ENCODE measurements at regions not wholly inside any gene's neighbourhood (a gene's known extent, or its start where the extent isn't known, plus 50 kb on each side); places are given as distances from the start of the nearest gene placed in this dataset.

GRCh38 chr1:79845936-79846335, 839.4 kb upstream of the ADGRL4 start:
- DNase-seq, result no peak
- Histone ChIP-seq H3K36me3 (replicated peaks in 1 of 2) (no peaks in the 10 kb centered on the region), H3K4me3 (no peak overlapping the region), H3K27me3 (no peaks in the 10 kb centered on the region), H3K4me1 (replicated peaks in 1 of 2) (no peaks in the 10 kb centered on the region), H3K9me3 (replicated peaks in 1 of 3) (no peaks in the 10 kb centered on the region), H3K27ac (no peak overlapping the region)
- intact Hi-C loops (cut with DNase I), result no loop called here
- WGBS, 4 donors, result 64 to 82% (median 75%) methylated on average over 1 of the region's 1 CpG
- no peak for TF ChIP-seq POLR2A (IDR thresholded peaks at IDR 0.05)
- TF ChIP-seq CTCF (IDR thresholded peaks at IDR 0.05), result no peak

- no peak for DNase-seq
- no peaks in the 10 kb centered on the region for H3K27me3 ChIP-seq
- TF ChIP-seq POLR2A (IDR thresholded peaks at IDR 0.05), result no peak
- no peak for TF ChIP-seq CTCF (IDR thresholded peaks at IDR 0.05)
- no peak overlapping the region for H3K4me3 ChIP-seq
- no peaks in the 10 kb centered on the region for H3K36me3 ChIP-seq (replicated peaks in 1 of 2)
- intact Hi-C loops (cut with DNase I), result no loop called here
- H3K4me1 ChIP-seq (replicated peaks in 1 of 2), result no peaks in the 10 kb centered on the region
- WGBS, 4 donors, result 72 to 90% (median 76%) methylated on average over 4 of the region's 4 CpGs
- H3K9me3 ChIP-seq (replicated peaks in 1 of 3), result no peaks in the 10 kb centered on the region
- no peak overlapping the region for H3K27ac ChIP-seq
These were observed 836.3 kb upstream of the ADGRL4 start for GRCh38 chr1:79842811-79843210.

- H3K4me3 ChIP-seq, result no peak overlapping the region
- 83 to 88% (median 86%) methylated on average over 1 of the region's 1 CpG for WGBS, 4 donors
- no peaks in the 10 kb centered on the region for H3K9me3 ChIP-seq (replicated peaks in 1 of 3)
- no peaks in the 10 kb centered on the region for H3K4me1 ChIP-seq (replicated peaks in 1 of 2)
- H3K27ac ChIP-seq, result no peak overlapping the region
- DNase-seq, result no peak
- intact Hi-C loops (cut with DNase I), result no loop called here
- no peaks in the 10 kb centered on the region for H3K36me3 ChIP-seq (replicated peaks in 1 of 2)
- TF ChIP-seq POLR2A (IDR thresholded peaks at IDR 0.05), result no peak
- no peak for TF ChIP-seq CTCF (IDR thresholded peaks at IDR 0.05)
- H3K27me3 ChIP-seq, result no peaks in the 10 kb centered on the region
These were observed 833.4 kb upstream of the ADGRL4 start for GRCh38 chr1:79839882-79840281.

GRCh38 chr1:79827446-79827845, 820.9 kb upstream of the ADGRL4 start:
- WGBS, 4 donors, result 63 to 78% (median 70%) methylated on average over 2 of the region's 2 CpGs
- Histone ChIP-seq H3K27me3 (no peaks in the 10 kb centered on the region), H3K4me1 (replicated peaks in 1 of 2) (no peaks in the 10 kb centered on the region), H3K4me3 (no peak overlapping the region), H3K27ac (no peak overlapping the region), H3K9me3 (replicated peaks in 1 of 3) (peaks cover 0 to 9% (median 0%) of the 10 kb centered on the region in 3 donors), H3K36me3 (replicated peaks in 1 of 2) (no peaks in the 10 kb centered on the region)
- TF ChIP-seq POLR2A (IDR thresholded peaks at IDR 0.05), result no peak
- TF ChIP-seq CTCF (IDR thresholded peaks at IDR 0.05), result no peak
- no peak for DNase-seq
- intact Hi-C loops (cut with DNase I), result no loop called here

Measured in adrenal gland (tissue), 9 donors.